ENCODE measurements at regions not wholly inside any gene's neighbourhood (a gene's known extent, or its start where the extent isn't known, plus 50 kb on each side); places are given as distances from the start of the nearest gene placed in this dataset.

GRCh38 chr11:119489087-119489486, 66.1 kb upstream of the THY1 start:
- DNase-seq, result no peak

- DNase-seq, result no peak
Observed at GRCh38 chr11:119488256-119488995, 65.5 kb upstream of the THY1 start.

- no peak for DNase-seq
Observed at GRCh38 chr11:119486691-119487259, 63.8 kb upstream of the THY1 start.

- no peak for DNase-seq
Observed at GRCh38 chr11:119486016-119486415, 63.0 kb upstream of the THY1 start.

- DNase-seq, result no peak
Observed at GRCh38 chr11:119484741-119485605, 62.0 kb upstream of the THY1 start.

- no peak for DNase-seq
Observed at GRCh38 chr11:119483881-119484371, 61.0 kb upstream of the THY1 start.

- no peak for DNase-seq
Observed at GRCh38 chr11:119483341-119483880, 60.4 kb upstream of the THY1 start.

- no peak for DNase-seq
Observed at GRCh38 chr11:119482521-119483011, 59.6 kb upstream of the THY1 start.

- no peak for DNase-seq
Observed at GRCh38 chr11:119481667-119482400, 58.9 kb upstream of the THY1 start.

- DNase-seq, result peak; percentile 62 to 65
Observed at GRCh38 chr11:119481021-119481666, 58.2 kb upstream of the THY1 start.

GRCh38 chr11:119480380-119481020, 57.5 kb upstream of the THY1 start:
- DNase-seq, result no peak

- DNase-seq, result no peak
Observed at GRCh38 chr11:119479685-119480275, 56.8 kb upstream of the THY1 start.

GRCh38 chr11:119478711-119479285, 55.8 kb upstream of the THY1 start:
- peak in 1 of 2 experiments; percentile 18 for DNase-seq

GRCh38 chr11:119476666-119477331, 53.8 kb upstream of the THY1 start:
- DNase-seq, result no peak

- no peak for DNase-seq
Observed at GRCh38 chr11:119476038-119476437, 53.1 kb upstream of the THY1 start.

- peak; percentile 36 to 38 for DNase-seq
Observed at GRCh38 chr11:119474682-119475596, 52.0 kb upstream of the THY1 start.

GRCh38 chr11:119473901-119474681, 51.1 kb upstream of the THY1 start:
- DNase-seq, result no peak

GRCh38 chr11:119473226-119473625, 50.3 kb upstream of the THY1 start:
- DNase-seq, result no peak

Measured in SHP77 (cell line).